Pancreas (tissue), 10 donors: ENCODE measurements at regions not wholly inside any gene's neighbourhood (a gene's known extent, or its start where the extent isn't known, plus 50 kb on each side); places are given as distances from the start of the nearest gene placed in this dataset.
"Not testable (repeated sequence)": the region's sequence is repeated elsewhere in the genome, so short reads cannot be mapped to it uniquely, and the experiment has no call there.

ENCODE experiments used
- ATAC-seq, 4 donors: fragments of 200-7000 bp; cut with Tn5 transposase; one replicate each; pipeline versions ENCODE4 v1.8.0 to v1.9.1; 2020; ENCODE audit warnings: mild to moderate bottlenecking in 4 of 4, moderate library complexity in 4 of 4
- DNase-seq, 6 donors: peaks; one replicate each; pipeline ENCODE4 v3.0.0-alpha.2; 2020
- FAIRE-seq: peaks from 2 replicates; lab custom pipeline; 2012; peaks lifted over from hg19 to GRCh38; lab: Jason Lieb, UNC
- H3K27ac ChIP-seq, 4 donors: fragments of 200-600 bp; sonication (generic); 1 replicate in 3 of 4; 2 replicates in 1 of 4; pipeline versions ENCODE4 v1.5.0 to v1.8.0; 2020
- H3K27me3 ChIP-seq, 4 donors: fragments of 200-600 bp; one replicate each; pipeline ENCODE4 v1.8.0; 2021
- H3K36me3 ChIP-seq, 3 donors: fragments of 200-600 bp; sonication (generic) in 1 of 3; one replicate each; pipeline versions ENCODE4 v1.5.0 to v1.8.0; 2020 to 2021
- H3K4me1 ChIP-seq, 3 donors: fragments of 200-600 bp; one replicate each; pipeline ENCODE4 v1.8.0; 2021
- H3K4me3 ChIP-seq, 4 donors: fragments of 200-600 bp; sonication (generic) in 2 of 4; one replicate each; pipeline versions ENCODE4 v1.5.0 to v1.8.0; 2020 to 2021
- H3K9me3 ChIP-seq, 4 donors: fragments of 200-600 bp; one replicate each; pipeline ENCODE4 v1.8.0; 2021
- CTCF ChIP-seq, 4 donors: fragments of 200-600 bp; sonication (generic) in 3 of 4; IDR thresholded peaks; one replicate each; pipeline versions ENCODE4 v1.5.0 to v1.8.0; 2021; ENCODE audit warnings: antibody characterized with exemption in 4 of 4
- WGBS, 2 donors: extraction: QIAGEN DNeasy Blood & Tissue Kit; methylation state at CpG; one replicate each; pipeline ENCODE4 v1.1.7; 2013; 5-methylcytosine and 5-hydroxymethylcytosine counted together
- intact Hi-C, 3 donors: fragments of 100-400 bp; cut with DNase I; formaldehyde crosslinking; loops; one replicate each; pipeline versions ENCODE4 v1.11.1 to v1.14.2; 2022
- donor health status: healthy with polysubstance abuse.
- donor health status: DM: no; HTN: no; CAD: no; lungs with moderate emphysema.
- donor health status: DM: no; HTN: no; CAD: no.
- donor health status: control.
- donor health status: control.
- donor health status: Bipolar disorder and iron deficiency.
- donor health status: DM: yes; HTN: yes; CAD: no.
- donor health status: DM: no; HTN: no; CAD: no.
- donor health status: DM: no; HTN: no; CAD: no.
- donor health status: DM: yes; HTN: yes; CAD: no.

DNA sequence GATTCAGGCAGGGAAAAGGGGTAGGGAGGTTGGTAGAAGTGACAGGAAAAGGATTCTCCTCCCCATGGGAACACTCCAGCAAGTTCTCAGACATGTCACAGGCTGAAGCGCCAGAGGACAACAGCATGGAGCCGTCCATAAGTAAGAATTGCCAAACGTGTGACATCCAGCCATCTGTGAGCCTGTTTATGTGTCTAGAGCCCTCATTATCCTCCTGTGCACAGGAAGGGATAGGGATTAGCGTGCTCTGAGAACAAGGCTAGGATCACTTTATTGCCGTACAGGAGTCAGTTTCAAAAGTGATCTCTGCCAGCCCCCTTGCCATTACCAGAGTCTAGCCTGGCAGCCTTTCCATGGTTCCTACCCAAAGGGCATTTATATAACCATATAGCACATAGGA lies 549.5 kb downstream of the NTRK3 start:
- H3K4me3 ChIP-seq = no peak overlapping the region
- FAIRE-seq = no peak
- intact Hi-C loops = no loop called here
- no peak for DNase-seq
- no peaks in the 10 kb centered on the region for H3K36me3 ChIP-seq
- ATAC-seq = no peak
- H3K4me1 ChIP-seq = no peaks in the 10 kb centered on the region
- H3K9me3 ChIP-seq = no peaks in the 10 kb centered on the region
- TF ChIP-seq CTCF (IDR thresholded peaks at IDR 0.05) = no peak
- WGBS, 2 donors = 46 to 54% methylated on average over 5 of the region's 5 CpGs
- H3K27ac ChIP-seq = no peak overlapping the region
- no peaks in the 10 kb centered on the region for H3K27me3 ChIP-seq

- Histone ChIP-seq H3K9me3 (no peaks in the 10 kb centered on the region), H3K27ac (no peak overlapping the region), H3K36me3 (no peaks in the 10 kb centered on the region), H3K4me1 (no peaks in the 10 kb centered on the region), H3K27me3 (no peaks in the 10 kb centered on the region), H3K4me3 (no peak overlapping the region)
- no peak for TF ChIP-seq CTCF (IDR thresholded peaks at IDR 0.05)
- 51 to 58% methylated on average over 1 of the region's 1 CpG for WGBS, 2 donors
- no peak for ATAC-seq
- DNase-seq = no peak
- intact Hi-C loops = no loop called here
- FAIRE-seq = no peak
These were observed 550.5 kb downstream of the NTRK3 start for GRCh38 chr15:87706001-87706400.

GRCh38 chr15:87704276-87704675 lies 552.3 kb downstream of the NTRK3 start:
- H3K9me3 ChIP-seq = no peaks in the 10 kb centered on the region
- TF ChIP-seq CTCF (IDR thresholded peaks at IDR 0.05) = no peak
- H3K36me3 ChIP-seq = no peaks in the 10 kb centered on the region
- no peaks in the 10 kb centered on the region for H3K4me1 ChIP-seq
- H3K27me3 ChIP-seq = no peaks in the 10 kb centered on the region
- no peak overlapping the region for H3K4me3 ChIP-seq
- no peak overlapping the region for H3K27ac ChIP-seq
- FAIRE-seq (no peak), DNase-seq (no peak), ATAC-seq (no peak)
- intact Hi-C loops = no loop called here
- WGBS, 2 donors = 64 to 73% methylated on average over 5 of the region's 5 CpGs

DNA sequence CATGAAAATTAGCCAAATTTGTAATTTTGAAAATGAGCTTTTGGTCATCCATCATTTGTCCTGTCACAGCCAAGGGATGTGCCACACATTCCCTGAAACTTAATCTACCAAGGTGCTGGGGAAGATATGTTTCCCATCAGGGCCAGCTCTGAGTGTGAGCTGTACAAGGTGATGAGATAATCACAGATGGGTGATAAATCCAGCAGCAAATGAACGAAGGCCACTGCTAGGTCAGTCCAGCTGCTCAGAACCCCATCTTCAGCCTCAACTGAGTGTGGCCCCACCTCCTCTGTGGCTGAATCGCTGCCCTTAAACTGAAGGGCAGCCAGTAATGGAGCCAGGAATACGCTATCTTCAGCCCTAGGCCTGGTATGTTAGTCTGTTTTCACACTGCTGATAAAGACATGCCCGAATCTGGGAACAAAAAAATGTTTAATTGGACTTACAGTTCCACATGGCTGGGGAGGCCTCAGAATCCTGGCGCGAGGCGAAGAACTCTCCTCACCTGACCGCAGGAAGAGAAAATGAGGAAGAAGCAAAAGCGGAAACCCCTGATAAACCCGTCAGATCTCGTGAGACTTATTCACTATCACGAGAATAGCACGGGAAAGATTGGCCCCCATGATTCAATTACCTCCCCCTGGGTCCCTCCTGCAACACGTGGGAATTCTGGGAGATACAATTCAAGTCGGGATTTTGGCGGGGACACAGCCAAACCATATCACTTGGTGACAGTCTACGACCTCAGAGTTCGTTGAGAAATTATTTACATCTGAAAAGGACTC lies 553.0 kb downstream of the NTRK3 start:
- no peak for TF ChIP-seq CTCF (IDR thresholded peaks at IDR 0.05)
- DNase-seq = no peak
- H3K36me3 ChIP-seq = no peaks in the 10 kb centered on the region
- H3K27me3 ChIP-seq = no peaks in the 10 kb centered on the region
- no peaks in the 10 kb centered on the region for H3K4me1 ChIP-seq
- no peaks in the 10 kb centered on the region for H3K9me3 ChIP-seq
- no peak for FAIRE-seq
- H3K4me3 ChIP-seq = no peak overlapping the region
- intact Hi-C loops = no loop called here
- no peak overlapping the region for H3K27ac ChIP-seq
- WGBS, 2 donors = 59 to 64% methylated on average over 18 of the region's 18 CpGs
- no peak for ATAC-seq

DNA sequence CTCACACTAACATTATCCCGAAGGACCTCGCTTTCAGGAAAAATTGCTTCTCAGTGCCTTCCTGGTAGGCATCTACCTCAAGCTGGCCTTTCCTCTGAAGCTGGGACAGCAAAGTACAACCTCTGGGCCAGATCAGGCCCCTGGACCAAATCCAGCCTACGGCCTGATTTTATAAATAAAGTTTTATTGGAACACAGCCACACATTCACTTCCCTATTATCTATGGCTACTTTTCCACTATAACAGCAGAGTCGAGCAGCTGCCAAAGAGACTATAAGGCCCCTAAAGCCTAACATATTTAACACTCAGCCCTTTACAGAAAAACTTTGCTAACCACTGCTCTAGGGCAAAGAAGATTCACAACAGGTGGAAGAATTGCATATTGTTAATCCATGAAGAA lies 554.3 kb downstream of the NTRK3 start:
- Histone ChIP-seq H3K9me3 (no peaks in the 10 kb centered on the region), H3K4me3 (no peak overlapping the region)
- intact Hi-C loops = no loop called here

DNA sequence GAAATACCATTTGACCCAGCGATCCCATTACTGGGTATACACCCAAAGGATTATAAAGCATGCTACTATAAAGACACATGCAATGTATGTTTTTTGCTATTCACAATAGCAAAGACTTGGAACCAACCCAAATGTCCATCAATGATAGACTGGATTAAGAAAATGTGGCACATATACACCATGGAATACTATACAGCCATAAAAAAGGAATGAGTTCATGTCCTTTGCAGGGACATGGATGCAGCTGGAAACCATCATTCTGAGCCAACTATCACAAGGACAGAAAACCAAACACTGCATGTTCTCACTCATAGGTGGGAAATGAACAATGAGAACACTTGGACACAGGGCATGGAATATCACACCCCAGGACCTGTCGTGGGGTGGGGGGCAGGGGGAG lies 558.1 kb downstream of the NTRK3 start:
- H3K27ac ChIP-seq, H3K4me3 ChIP-seq, H3K9me3 ChIP-seq, intact Hi-C loops, FAIRE-seq, H3K36me3 ChIP-seq, DNase-seq, H3K4me1 ChIP-seq, H3K27me3 ChIP-seq, ATAC-seq: not testable (repeated sequence)
- WGBS, 2 donors = 69 to 75% methylated on average over 2 of the region's 2 CpGs

More for the DNA sequence above, 554.3 kb downstream of the NTRK3 start:
- FAIRE-seq (no peak), DNase-seq (no peak), ATAC-seq (no peak)
- Histone ChIP-seq H3K27ac (no peak overlapping the region), H3K27me3 (no peaks in the 10 kb centered on the region), H3K36me3 (no peaks in the 10 kb centered on the region), H3K4me1 (no peaks in the 10 kb centered on the region)
- WGBS, 2 donors = 68 to 79% methylated on average over 4 of the region's 4 CpGs
- no peak for TF ChIP-seq CTCF (IDR thresholded peaks at IDR 0.05)
